Epithelial cell of proximal tubule (primary cell): ENCODE measurements at regions not wholly inside any gene's neighbourhood (a gene's known extent, or its start where the extent isn't known, plus 50 kb on each side); places are given as distances from the start of the nearest gene placed in this dataset.
"Not testable (repeated sequence)": the region's sequence is repeated elsewhere in the genome, so short reads cannot be mapped to it uniquely, and the experiment has no call there.

Source experiments
- DNase-seq: peaks from one replicate; pipeline ENCODE4 v3.0.0-alpha.2; 2011; ENCODE audit warnings: low read depth
- H3K4me3 ChIP-seq: 2 replicates; pipeline ENCODE4 v1.5.1; 2011; ENCODE audit warnings: low read depth, mild to moderate bottlenecking, low read length
- CTCF ChIP-seq: conservative IDR thresholded peaks from 2 replicates; pipeline ENCODE4 v1.5.1; 2012; ENCODE audit warnings: low read depth, mild to moderate bottlenecking, low read length

- TF ChIP-seq CTCF = peak; percentile 27
- no peak overlapping the region for H3K4me3 ChIP-seq
- DNase-seq = no peak
Observed at GRCh38 chr2:59754011-59754735, 799.3 kb downstream of the BCL11A start.

GRCh38 chr2:59752512-59752911 is 800.9 kb downstream of the BCL11A start:
- H3K4me3 ChIP-seq = no peak overlapping the region
- DNase-seq = no peak
- TF ChIP-seq CTCF = no peak

GRCh38 chr2:59752071-59752470 is 801.4 kb downstream of the BCL11A start:
- TF ChIP-seq CTCF = no peak
- H3K4me3 ChIP-seq = no peak overlapping the region
- DNase-seq = no peak

- H3K4me3 ChIP-seq, DNase-seq: not testable (repeated sequence)
Observed at GRCh38 chr2:59751214-59751613, 802.2 kb downstream of the BCL11A start.

GRCh38 chr2:59746291-59746690 is 807.2 kb downstream of the BCL11A start:
- H3K4me3 ChIP-seq = no peak overlapping the region
- TF ChIP-seq CTCF = no peak

GRCh38 chr2:59745085-59745484 is 808.4 kb downstream of the BCL11A start:
- no peak for DNase-seq
- H3K4me3 ChIP-seq = no peak overlapping the region
- TF ChIP-seq CTCF = no peak

More at GRCh38 chr2:59746291-59746690, 807.2 kb downstream of the BCL11A start:
- DNase-seq = no peak

- no peak for DNase-seq
- H3K4me3 ChIP-seq = no peak overlapping the region
- TF ChIP-seq CTCF = no peak
Observed at GRCh38 chr2:59744436-59744835, 809.0 kb downstream of the BCL11A start.

- TF ChIP-seq CTCF = no peak
- H3K4me3 ChIP-seq = no peak overlapping the region
- DNase-seq = no peak
Observed at GRCh38 chr2:59741840-59742239, 811.6 kb downstream of the BCL11A start.
